B cell (primary cell): ENCODE measurements at regions not wholly inside any gene's neighbourhood (a gene's known extent, or its start where the extent isn't known, plus 50 kb on each side); places are given as distances from the start of the nearest gene placed in this dataset.

Source experiments
- ATAC-seq: fragments of 200-7000 bp; cut with Tn5 transposase; one replicate; pipeline ENCODE4 v1.10.0; 2021; ENCODE audit warnings: low read depth, mild to moderate bottlenecking, moderate number of reproducible peaks, moderate library complexity
- CTCF ChIA-PET: fragments of 350-600 bp; sonication (Branson Sonifier 250); formaldehyde crosslinking; loops from one replicate; lab custom pipeline; 2021; ENCODE audit warnings: antibody characterized with exemption, inconsistent platforms; lab: Charles Lee
- POLR2A ChIA-PET: fragments of 350-600 bp; sonication (Branson Sonifier 250); formaldehyde crosslinking; loops from one replicate; lab custom pipeline; 2021; ENCODE audit warnings: antibody characterized with exemption; lab: Charles Lee
- DNase-seq: peaks from one replicate; pipeline ENCODE4 v3.0.0; 2013
- H2AFZ ChIP-seq: 2 replicates; pipeline ENCODE4 v1.6.1; 2012; ENCODE audit warnings: mild to moderate bottlenecking, low read depth, low read length; ENCODE audit not compliant: insufficient read depth, poor library complexity, severe bottlenecking
- H3K27ac ChIP-seq, 2 donors: 1 replicate in 1 of 2; 2 replicates in 1 of 2; pipeline ENCODE4 v1.5.1; 2012 to 2013; ENCODE audit warnings: low read length in 2 of 2, mild to moderate bottlenecking in 2 of 2, moderate library complexity in 1 of 2
- H3K27me3 ChIP-seq, 4 experiments: fragments of 200-600 bp in 1 of 4; sonication (generic) in 1 of 4; replicated peaks in 1 of 4; 1 replicate in 2 of 4; 2 replicates in 2 of 4; pipeline versions ENCODE4 v1.6.1 to v1.7.0; 2013 to 2016; ENCODE audit warnings: low read length in 3 of 4, mild to moderate bottlenecking in 2 of 4, mixed read lengths in 1 of 4, moderate library complexity in 1 of 4; ENCODE audit not compliant: insufficient read depth in 4 of 4, control insufficient read depth in 3 of 4; ENCODE audit errors: control extremely low read depth in 1 of 4
- H3K36me3 ChIP-seq, 2 experiments: replicated peaks in 1 of 2; 1 replicate in 1 of 2; 2 replicates in 1 of 2; pipeline versions ENCODE4 v1.6.1 to v1.7.1; 2013; ENCODE audit warnings: low read length in 1 of 2; ENCODE audit not compliant: insufficient read depth in 2 of 2, control insufficient read depth in 1 of 2; ENCODE audit errors: control extremely low read depth in 1 of 2, extremely low read depth in 1 of 2
- H3K4me1 ChIP-seq, 2 donors: fragments of 200-600 bp in 1 of 2; sonication (generic) in 1 of 2; 1 replicate in 1 of 2; 2 replicates in 1 of 2; pipeline versions ENCODE4 v1.5.1 to v1.6.1; 2013 to 2017; ENCODE audit warnings: low read length in 2 of 2; ENCODE audit not compliant: control insufficient read depth in 2 of 2, insufficient read depth in 2 of 2
- H3K4me2 ChIP-seq: replicated peaks from 2 replicates; pipeline ENCODE3; 2012; ENCODE audit warnings: mild to moderate bottlenecking, low read depth, low read length; ENCODE audit not compliant: poor library complexity, severe bottlenecking
- H3K4me3 ChIP-seq, 5 experiments: fragments of 200-600 bp in 1 of 5; sonication (generic) in 1 of 5; 1 replicate in 3 of 5; 2 replicates in 2 of 5; pipeline versions ENCODE4 v1.5.1 to v1.7.0; 2011 to 2016; ENCODE audit warnings: low read length in 4 of 5, mild to moderate bottlenecking in 4 of 5, low read depth in 2 of 5, control low read depth in 1 of 5, moderate library complexity in 1 of 5; ENCODE audit not compliant: insufficient read depth in 1 of 5; ENCODE audit errors: control extremely low read depth in 1 of 5, extremely low read depth in 1 of 5
- H3K79me2 ChIP-seq: fragments of 200-600 bp; sonication (generic); one replicate; pipeline ENCODE4 v1.6.0; 2016; ENCODE audit warnings: low read length; ENCODE audit not compliant: control insufficient read depth, insufficient read depth
- H3K9ac ChIP-seq: fragments of 200-600 bp; sonication (generic); 2 replicates; pipeline ENCODE4 v1.6.1; 2017; ENCODE audit warnings: mild to moderate bottlenecking, low read length, moderate library complexity
- H3K9me3 ChIP-seq, 3 donors: one replicate each; pipeline versions ENCODE4 v1.6.1 to v1.7.1; 2013; ENCODE audit warnings: low read length in 2 of 3; ENCODE audit not compliant: control insufficient read depth in 2 of 3, insufficient read depth in 1 of 3; ENCODE audit errors: control extremely low read depth in 1 of 3
- H4K20me1 ChIP-seq: 2 replicates; pipeline ENCODE4 v1.6.0; 2012; ENCODE audit warnings: mild to moderate bottlenecking, low read length; ENCODE audit not compliant: insufficient read depth, control insufficient read depth, poor library complexity, severe bottlenecking
- H3K27ac Mint-ChIP-seq: one replicate; pipeline ENCODE4 v1.8.0; 2021; ENCODE audit warnings: mixed read lengths
- H3K27me3 Mint-ChIP-seq: one replicate; pipeline ENCODE4 v1.8.0; 2021; ENCODE audit warnings: mixed read lengths
- H3K4me1 Mint-ChIP-seq: one replicate; pipeline ENCODE4 v1.8.0; 2021; ENCODE audit warnings: mixed read lengths
- H3K4me3 Mint-ChIP-seq: one replicate; pipeline ENCODE4 v1.8.0; 2021; ENCODE audit warnings: mixed read lengths
- H3K9me3 Mint-ChIP-seq: one replicate; pipeline ENCODE4 v1.8.0; 2022; ENCODE audit warnings: mixed read lengths; ENCODE audit not compliant: insufficient read depth
- EZH2 ChIP-seq: IDR thresholded peaks from 2 replicates; pipeline ENCODE4 v1.6.1; 2012; ENCODE audit warnings: borderline replicate concordance, low read depth, mild to moderate bottlenecking, moderate library complexity, low read length; ENCODE audit not compliant: insufficient read depth, poor library complexity, severe bottlenecking
- WGBS: methylation state at CpG from one replicate; pipeline ENCODE4 v1.1.5; 2013; ENCODE audit warnings: missing lambda C conversion rate; ENCODE audit not compliant: insufficient coverage; 5-methylcytosine and 5-hydroxymethylcytosine counted together
- intact Hi-C: fragments of 100-400 bp; cut with micrococcal nuclease; formaldehyde crosslinking; loops from one replicate; pipeline ENCODE4 v1.10.0; 2022
- TF ChIP-seq, protein P1 (sequence below): fragments of 200-600 bp; IDR thresholded peaks from one replicate; pipeline ENCODE4 v1.8.0; 2022; ENCODE audit warnings: antibody characterized with exemption, mild to moderate bottlenecking

- no peak overlapping the region for H3K4me2 ChIP-seq
- H3K36me3 ChIP-seq = no peaks in the 10 kb centered on the region
These were observed 256.1 kb upstream of the PROK2 start for GRCh38 chr3:72041076-72041475.

GRCh38 chr3:72039677-72040076 is 254.7 kb upstream of the PROK2 start:
- no peak for ATAC-seq
- ChIA-PET CTCF (no interaction called here), POLR2A (no interaction called here)

More at GRCh38 chr3:72041076-72041475, 256.1 kb upstream of the PROK2 start:
- H3K9ac ChIP-seq = no peak overlapping the region
- no peak for ATAC-seq
- H3K4me3 ChIP-seq = no peak overlapping the region
- H3K27ac Mint-ChIP-seq = no peak overlapping the region
- H3K9me3 Mint-ChIP-seq = peaks cover 2% of the 10 kb centered on the region
- H3K4me3 Mint-ChIP-seq = no peak overlapping the region
- H3K4me1 ChIP-seq = peaks cover 0 to 6% of the 10 kb centered on the region in 2 donors
- intact Hi-C loops = no loop called here
- peaks cover 0 to 13% (median 0%) of the 10 kb centered on the region in 4 experiments for H3K27me3 ChIP-seq
- CTCF ChIA-PET = no interaction called here
- H3K79me2 ChIP-seq = no peaks in the 10 kb centered on the region
- peaks cover 7% of the 10 kb centered on the region for H3K4me1 Mint-ChIP-seq
- no peak for DNase-seq
- peaks cover 25% of the 10 kb centered on the region for H3K27me3 Mint-ChIP-seq
- no peak overlapping the region for H2AFZ ChIP-seq
- no peak overlapping the region for H3K27ac ChIP-seq
- no peaks in the 10 kb centered on the region for H4K20me1 ChIP-seq
- WGBS = 100% methylated on average over 2 of the region's 4 CpGs
- TF ChIP-seq, protein P1, sequence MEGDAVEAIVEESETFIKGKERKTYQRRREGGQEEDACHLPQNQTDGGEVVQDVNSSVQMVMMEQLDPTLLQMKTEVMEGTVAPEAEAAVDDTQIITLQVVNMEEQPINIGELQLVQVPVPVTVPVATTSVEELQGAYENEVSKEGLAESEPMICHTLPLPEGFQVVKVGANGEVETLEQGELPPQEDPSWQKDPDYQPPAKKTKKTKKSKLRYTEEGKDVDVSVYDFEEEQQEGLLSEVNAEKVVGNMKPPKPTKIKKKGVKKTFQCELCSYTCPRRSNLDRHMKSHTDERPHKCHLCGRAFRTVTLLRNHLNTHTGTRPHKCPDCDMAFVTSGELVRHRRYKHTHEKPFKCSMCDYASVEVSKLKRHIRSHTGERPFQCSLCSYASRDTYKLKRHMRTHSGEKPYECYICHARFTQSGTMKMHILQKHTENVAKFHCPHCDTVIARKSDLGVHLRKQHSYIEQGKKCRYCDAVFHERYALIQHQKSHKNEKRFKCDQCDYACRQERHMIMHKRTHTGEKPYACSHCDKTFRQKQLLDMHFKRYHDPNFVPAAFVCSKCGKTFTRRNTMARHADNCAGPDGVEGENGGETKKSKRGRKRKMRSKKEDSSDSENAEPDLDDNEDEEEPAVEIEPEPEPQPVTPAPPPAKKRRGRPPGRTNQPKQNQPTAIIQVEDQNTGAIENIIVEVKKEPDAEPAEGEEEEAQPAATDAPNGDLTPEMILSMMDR = no peak
- no peak for TF ChIP-seq EZH2
- H3K9me3 ChIP-seq = peaks cover 0 to 2% (median 0%) of the 10 kb centered on the region in 3 donors
- POLR2A ChIA-PET = no interaction called here

More at GRCh38 chr3:72039677-72040076, 254.7 kb upstream of the PROK2 start:
- Histone ChIP-seq H4K20me1 (no peaks in the 10 kb centered on the region), H3K4me1 (peaks cover 0 to 6% of the 10 kb centered on the region in 2 donors), H2AFZ (no peak overlapping the region), H3K27ac (no peak overlapping the region), H3K79me2 (no peaks in the 10 kb centered on the region), H3K4me2 (no peak overlapping the region), H3K4me3 (no peak overlapping the region), H3K36me3 (no peaks in the 10 kb centered on the region), H3K27me3 (peaks cover 0 to 17% (median 1%) of the 10 kb centered on the region in 4 experiments), H3K9ac (no peak overlapping the region), H3K9me3 (peaks cover 0 to 9% (median 0%) of the 10 kb centered on the region in 3 donors)
- DNase-seq = no peak
- H3K4me3 Mint-ChIP-seq = no peak overlapping the region
- H3K9me3 Mint-ChIP-seq = peaks cover 2% of the 10 kb centered on the region
- peaks cover 30% of the 10 kb centered on the region for H3K27me3 Mint-ChIP-seq
- TF ChIP-seq, protein P1 = no peak
- TF ChIP-seq EZH2 = no peak
- no peak overlapping the region for H3K27ac Mint-ChIP-seq
- intact Hi-C loops = no loop called here
- H3K4me1 Mint-ChIP-seq = peaks cover 8% of the 10 kb centered on the region
- 100% methylated on average over 2 of the region's 6 CpGs for WGBS
